Chondrocyte (in vitro differentiated cells): ENCODE measurements at regions not wholly inside any gene's neighbourhood (a gene's known extent, or its start where the extent isn't known, plus 50 kb on each side); places are given as distances from the start of the nearest gene placed in this dataset.

Source experiments
- DNase-seq: peaks from one replicate; pipeline ENCODE4 v3.0.0; 2021; ENCODE audit warnings: mixed read lengths, low spot score
- H3K27ac Mint-ChIP-seq: one replicate; pipeline ENCODE4 v1.8.0; 2021; ENCODE audit warnings: mild to moderate bottlenecking, moderate library complexity, mixed read lengths; ENCODE audit not compliant: unreplicated experiment
- H3K27me3 Mint-ChIP-seq: 2 replicates; pipeline ENCODE4 v1.8.0; 2021; ENCODE audit warnings: low read depth, mixed read lengths
- H3K36me3 Mint-ChIP-seq: 2 replicates; pipeline ENCODE4 v1.8.0; 2021; ENCODE audit warnings: low read depth, mixed read lengths
- H3K4me1 Mint-ChIP-seq: 2 replicates; pipeline ENCODE4 v1.8.0; 2021; ENCODE audit warnings: low read depth, mild to moderate bottlenecking, mixed read lengths
- H3K4me3 Mint-ChIP-seq: one replicate; pipeline ENCODE4 v1.8.0; 2021; ENCODE audit warnings: mild to moderate bottlenecking, moderate library complexity, mixed read lengths; ENCODE audit not compliant: unreplicated experiment
- H3K9me3 Mint-ChIP-seq: 2 replicates; pipeline ENCODE4 v1.8.0; 2021; ENCODE audit warnings: low read depth, mixed read lengths
- CTCF ChIP-seq: fragments of 200-600 bp; sonication (generic); IDR thresholded peaks from 2 replicates; pipeline ENCODE4 v1.5.0; 2021; ENCODE audit warnings: antibody characterized with exemption, mild to moderate bottlenecking, moderate library complexity

- peaks cover 2% of the 10 kb centered on the region for H3K27me3 Mint-ChIP-seq
- no peak overlapping the region for H3K27ac Mint-ChIP-seq
- no peak for DNase-seq
- H3K9me3 Mint-ChIP-seq: no peaks in the 10 kb centered on the region
- TF ChIP-seq CTCF: no peak
- H3K4me3 Mint-ChIP-seq: no peak overlapping the region
- no peaks in the 10 kb centered on the region for H3K36me3 Mint-ChIP-seq
- peaks cover 7% of the 10 kb centered on the region for H3K4me1 Mint-ChIP-seq
Measured at GRCh38 chr2:173666171-173666888, 298.8 kb downstream of the SP3 start.

GRCh38 chr2:173667014-173667413 lies 298.2 kb downstream of the SP3 start:
- no peak for TF ChIP-seq CTCF
- no peaks in the 10 kb centered on the region for H3K36me3 Mint-ChIP-seq
- H3K27me3 Mint-ChIP-seq: peaks cover 2% of the 10 kb centered on the region
- no peaks in the 10 kb centered on the region for H3K9me3 Mint-ChIP-seq
- no peak overlapping the region for H3K27ac Mint-ChIP-seq
- no peak for DNase-seq
- H3K4me1 Mint-ChIP-seq: peaks cover 7% of the 10 kb centered on the region
- H3K4me3 Mint-ChIP-seq: no peak overlapping the region

GRCh38 chr2:173667415-173667814 lies 297.8 kb downstream of the SP3 start:
- no peak for DNase-seq
- Mint-ChIP-seq H3K4me1 (peaks cover 7% of the 10 kb centered on the region), H3K27ac (no peak overlapping the region), H3K9me3 (no peaks in the 10 kb centered on the region), H3K36me3 (no peaks in the 10 kb centered on the region), H3K27me3 (peaks cover 2% of the 10 kb centered on the region), H3K4me3 (no peak overlapping the region)
- peak; percentile 27 for TF ChIP-seq CTCF

GRCh38 chr2:173669271-173669853 lies 295.8 kb downstream of the SP3 start:
- peaks cover 7% of the 10 kb centered on the region for H3K4me1 Mint-ChIP-seq
- H3K9me3 Mint-ChIP-seq: no peaks in the 10 kb centered on the region
- no peak for DNase-seq
- H3K4me3 Mint-ChIP-seq: no peak overlapping the region
- H3K36me3 Mint-ChIP-seq: no peaks in the 10 kb centered on the region
- TF ChIP-seq CTCF: no peak
- H3K27me3 Mint-ChIP-seq: peaks cover 2% of the 10 kb centered on the region
- H3K27ac Mint-ChIP-seq: no peak overlapping the region

GRCh38 chr2:173669888-173670287 lies 295.3 kb downstream of the SP3 start:
- H3K27ac Mint-ChIP-seq: no peak overlapping the region
- H3K9me3 Mint-ChIP-seq: no peaks in the 10 kb centered on the region
- no peak for TF ChIP-seq CTCF
- no peak overlapping the region for H3K4me3 Mint-ChIP-seq
- no peaks in the 10 kb centered on the region for H3K27me3 Mint-ChIP-seq
- H3K36me3 Mint-ChIP-seq: no peaks in the 10 kb centered on the region
- no peak for DNase-seq
- H3K4me1 Mint-ChIP-seq: peaks cover 7% of the 10 kb centered on the region
